ENCODE measurements at regions not wholly inside any gene's neighbourhood (a gene's known extent, or its start where the extent isn't known, plus 50 kb on each side); places are given as distances from the start of the nearest gene placed in this dataset.
"Not testable (repeated sequence)": the region's sequence is repeated elsewhere in the genome, so short reads cannot be mapped to it uniquely, and the experiment has no call there.

- DNase-seq, result peak; percentile 29
These were observed 111.3 kb upstream of the TCF4 start for GRCh38 chr18:55699233-55699765.

GRCh38 chr18:55696811-55697210 lies 108.8 kb upstream of the TCF4 start:
- DNase-seq, result peak; percentile 73

- peak; percentile 63 for DNase-seq
These were observed 107.1 kb upstream of the TCF4 start for GRCh38 chr18:55695091-55695490.

- DNase-seq, result no peak
These were observed 106.3 kb upstream of the TCF4 start for GRCh38 chr18:55694291-55694690.

- DNase-seq, result no peak
These were observed 100.0 kb upstream of the TCF4 start for GRCh38 chr18:55688030-55688429.

GRCh38 chr18:55687106-55687505 lies 99.1 kb upstream of the TCF4 start:
- DNase-seq, result no peak

GRCh38 chr18:55685638-55686037 lies 97.6 kb upstream of the TCF4 start:
- DNase-seq, result no peak

- no peak for DNase-seq
These were observed 84.8 kb upstream of the TCF4 start for GRCh38 chr18:55672574-55673361.

GRCh38 chr18:55665506-55665905 lies 77.5 kb upstream of the TCF4 start:
- DNase-seq, result no peak

GRCh38 chr18:55664758-55665400 lies 76.9 kb upstream of the TCF4 start:
- DNase-seq, result not testable (repeated sequence)

- no peak for DNase-seq
These were observed 75.9 kb upstream of the TCF4 start for GRCh38 chr18:55663891-55664290.

- no peak for DNase-seq
These were observed 70.6 kb upstream of the TCF4 start for GRCh38 chr18:55658598-55658997.

- no peak for DNase-seq
These were observed 69.8 kb upstream of the TCF4 start for GRCh38 chr18:55657572-55658331.

- no peak for DNase-seq
These were observed 67.0 kb upstream of the TCF4 start for GRCh38 chr18:55654986-55655385.

GRCh38 chr18:55651236-55651635 lies 63.2 kb upstream of the TCF4 start:
- DNase-seq, result no peak

GRCh38 chr18:55650363-55650870 lies 62.4 kb upstream of the TCF4 start:
- DNase-seq, result peak; percentile 19

- DNase-seq, result no peak
These were observed 59.3 kb upstream of the TCF4 start for GRCh38 chr18:55647331-55647730.

- no peak for DNase-seq
These were observed 54.2 kb upstream of the TCF4 start for GRCh38 chr18:55642191-55642590.

GRCh38 chr18:55641486-55641885 lies 53.5 kb upstream of the TCF4 start:
- peak; percentile 34 for DNase-seq
